ENCODE measurements at regions not wholly inside any gene's neighbourhood (a gene's known extent, or its start where the extent isn't known, plus 50 kb on each side); places are given as distances from the start of the nearest gene placed in this dataset.

GRCh38 chr18:70848329-70848728 lies 559.5 kb downstream of the SOCS6 start:
- no peak for TF ChIP-seq CTCF (IDR thresholded peaks at IDR 0.05)
- no peak for TF ChIP-seq POLR2A (IDR thresholded peaks at IDR 0.05)
